ENCODE measurements at regions not wholly inside any gene's neighbourhood (a gene's known extent, or its start where the extent isn't known, plus 50 kb on each side); places are given as distances from the start of the nearest gene placed in this dataset.

GRCh38 chr5:91906027-91906426 is 522.9 kb upstream of the ARRDC3 start:
- TF ChIP-seq, protein P1, sequence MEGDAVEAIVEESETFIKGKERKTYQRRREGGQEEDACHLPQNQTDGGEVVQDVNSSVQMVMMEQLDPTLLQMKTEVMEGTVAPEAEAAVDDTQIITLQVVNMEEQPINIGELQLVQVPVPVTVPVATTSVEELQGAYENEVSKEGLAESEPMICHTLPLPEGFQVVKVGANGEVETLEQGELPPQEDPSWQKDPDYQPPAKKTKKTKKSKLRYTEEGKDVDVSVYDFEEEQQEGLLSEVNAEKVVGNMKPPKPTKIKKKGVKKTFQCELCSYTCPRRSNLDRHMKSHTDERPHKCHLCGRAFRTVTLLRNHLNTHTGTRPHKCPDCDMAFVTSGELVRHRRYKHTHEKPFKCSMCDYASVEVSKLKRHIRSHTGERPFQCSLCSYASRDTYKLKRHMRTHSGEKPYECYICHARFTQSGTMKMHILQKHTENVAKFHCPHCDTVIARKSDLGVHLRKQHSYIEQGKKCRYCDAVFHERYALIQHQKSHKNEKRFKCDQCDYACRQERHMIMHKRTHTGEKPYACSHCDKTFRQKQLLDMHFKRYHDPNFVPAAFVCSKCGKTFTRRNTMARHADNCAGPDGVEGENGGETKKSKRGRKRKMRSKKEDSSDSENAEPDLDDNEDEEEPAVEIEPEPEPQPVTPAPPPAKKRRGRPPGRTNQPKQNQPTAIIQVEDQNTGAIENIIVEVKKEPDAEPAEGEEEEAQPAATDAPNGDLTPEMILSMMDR (IDR thresholded peaks at IDR 0.05; ENCODE audit: low read depth, low read length, missing control alignments): no peak
- H3K4me3 ChIP-seq (ENCODE audit: low read depth, low read length): no peak overlapping the region
- in situ Hi-C loops (cut with HindIII; ENCODE audit: low sequenced_read_pairs): no loop called here
- no peak for DNase-seq (ENCODE audit: low read depth)

GRCh38 chr5:91898898-91899297 is 515.8 kb upstream of the ARRDC3 start:
- in situ Hi-C loops (cut with HindIII; ENCODE audit: low sequenced_read_pairs): no loop called here
- DNase-seq (ENCODE audit: low read depth): no peak
- TF ChIP-seq, protein P1 (IDR thresholded peaks at IDR 0.05; ENCODE audit: low read depth, low read length, missing control alignments): no peak
- no peak overlapping the region for H3K4me3 ChIP-seq (ENCODE audit: low read depth, low read length)

DNA sequence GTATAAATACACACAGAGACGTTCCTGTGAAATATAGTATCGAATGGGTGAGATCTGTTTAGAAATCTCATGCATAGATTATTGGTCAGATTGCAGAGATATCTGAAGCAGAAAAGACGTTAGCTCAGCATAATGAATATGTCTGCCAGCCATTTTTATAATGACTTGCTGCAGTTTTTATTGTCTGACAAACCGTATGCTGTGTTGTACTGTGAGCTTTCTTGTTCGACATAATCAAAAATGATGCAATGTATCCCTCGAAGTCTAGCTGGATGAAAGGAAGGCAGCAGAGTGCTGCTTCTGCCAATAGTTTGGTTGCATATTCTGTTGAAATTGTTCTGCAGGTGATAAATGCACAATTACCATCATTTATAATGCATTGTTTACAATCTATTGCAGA is 514.9 kb upstream of the ARRDC3 start:
- in situ Hi-C loops (cut with HindIII; ENCODE audit: low sequenced_read_pairs): no loop called here
- TF ChIP-seq, protein P1 (IDR thresholded peaks at IDR 0.05; ENCODE audit: low read depth, low read length, missing control alignments): no peak
- no peak for DNase-seq (ENCODE audit: low read depth)
- no peak overlapping the region for H3K4me3 ChIP-seq (ENCODE audit: low read depth, low read length)

DNA sequence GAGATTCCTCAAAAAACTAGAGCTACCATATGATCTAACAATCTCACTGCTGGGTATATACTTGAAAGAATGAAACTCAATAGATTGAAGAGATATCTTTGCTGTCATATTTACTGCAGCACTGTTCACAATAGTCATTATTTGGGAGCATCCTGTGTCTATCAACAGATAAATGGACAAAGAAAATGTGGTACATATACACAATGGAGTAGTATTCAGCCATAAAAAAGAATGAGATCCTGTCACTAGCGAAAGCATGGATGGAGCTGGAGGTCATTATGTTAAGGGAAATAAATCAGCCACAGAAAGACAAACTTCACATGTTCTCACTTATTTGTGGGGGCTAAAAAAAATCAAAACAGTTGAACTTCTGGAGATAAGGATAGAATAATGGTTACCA is 505.7 kb upstream of the ARRDC3 start:
- in situ Hi-C loops (cut with HindIII; ENCODE audit: low sequenced_read_pairs): no loop called here

GRCh38 chr5:91885291-91886265 is 502.5 kb upstream of the ARRDC3 start:
- TF ChIP-seq, protein P1 (IDR thresholded peaks at IDR 0.05; ENCODE audit: low read depth, low read length, missing control alignments): no peak
- in situ Hi-C loops (cut with HindIII; ENCODE audit: low sequenced_read_pairs): no loop called here

More for the DNA sequence above, 505.7 kb upstream of the ARRDC3 start:
- H3K4me3 ChIP-seq (ENCODE audit: low read depth, low read length): no peak overlapping the region
- TF ChIP-seq, protein P1 (IDR thresholded peaks at IDR 0.05; ENCODE audit: low read depth, low read length, missing control alignments): no peak
- DNase-seq (ENCODE audit: low read depth): no peak

DNA sequence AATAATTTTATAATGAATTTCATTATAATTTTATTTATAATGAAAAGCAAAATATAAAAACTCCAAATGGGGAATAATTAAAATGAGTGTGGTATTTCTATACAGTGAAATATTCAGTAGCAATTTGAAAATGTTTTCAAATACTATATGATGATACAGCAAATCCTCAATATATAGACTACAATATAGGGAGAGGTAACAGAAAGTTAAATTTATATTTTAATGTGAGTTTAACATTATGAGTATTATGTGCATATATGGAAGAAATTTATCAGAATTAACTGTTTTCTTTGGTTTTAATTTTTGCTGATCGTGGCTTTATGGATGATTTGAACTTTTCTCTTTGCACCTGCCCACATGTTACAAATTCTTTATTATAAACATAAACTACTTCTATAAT is 500.9 kb upstream of the ARRDC3 start:
- TF ChIP-seq, protein P1 (IDR thresholded peaks at IDR 0.05; ENCODE audit: low read depth, low read length, missing control alignments): no peak
- no peak overlapping the region for H3K4me3 ChIP-seq (ENCODE audit: low read depth, low read length)
- DNase-seq (ENCODE audit: low read depth): no peak
- in situ Hi-C loops (cut with HindIII; ENCODE audit: low sequenced_read_pairs): no loop called here

More at GRCh38 chr5:91885291-91886265, 502.5 kb upstream of the ARRDC3 start:
- DNase-seq (ENCODE audit: low read depth): no peak
- H3K4me3 ChIP-seq (ENCODE audit: low read depth, low read length): no peak overlapping the region

Measured in astrocyte of the cerebellum (primary cell).